Kidney (tissue), 13 donors: ENCODE measurements at regions not wholly inside any gene's neighbourhood (a gene's known extent, or its start where the extent isn't known, plus 50 kb on each side); places are given as distances from the start of the nearest gene placed in this dataset.

Experiments used
- DNase-seq, 5 donors: peaks; one replicate each; pipeline ENCODE4 v3.0.0-alpha.2; 2013 to 2020
- FAIRE-seq: peaks from 2 replicates; lab custom pipeline; 2012; peaks lifted over from hg19 to GRCh38; lab: Jason Lieb, UNC
- H3K27ac ChIP-seq, 2 donors: one replicate each; pipeline ENCODE4 v1.7.0; 2013; ENCODE audit warnings: low read depth in 2 of 2, low read length in 2 of 2, inconsistent platforms in 1 of 2
- H3K27me3 ChIP-seq: one replicate; pipeline ENCODE4 v1.7.1; 2013; ENCODE audit warnings: low read length, inconsistent platforms; ENCODE audit not compliant: control insufficient read depth, insufficient read depth
- H3K36me3 ChIP-seq, 3 donors: one replicate each; pipeline versions ENCODE4 v1.7.0 to v1.7.1; 2013; ENCODE audit warnings: low read length in 3 of 3, control low read depth in 1 of 3, inconsistent platforms in 1 of 3; ENCODE audit not compliant: insufficient read depth in 3 of 3, control insufficient read depth in 2 of 3
- H3K4me1 ChIP-seq, 3 donors: one replicate each; pipeline versions ENCODE4 v1.7.0 to v1.7.1; 2013; ENCODE audit warnings: low read length in 3 of 3, inconsistent platforms in 1 of 3, low read depth in 1 of 3; ENCODE audit not compliant: control insufficient read depth in 2 of 3, insufficient read depth in 2 of 3
- H3K4me3 ChIP-seq, 3 donors: one replicate each; pipeline versions ENCODE4 v1.7.0 to v1.8.1; 2013; ENCODE audit warnings: low read length in 3 of 3, control low read depth in 1 of 3, inconsistent platforms in 1 of 3
- H3K9ac ChIP-seq, 3 donors: one replicate each; pipeline versions ENCODE4 v1.7.0 to v1.7.1; 2013; ENCODE audit warnings: low read length in 3 of 3, control low read depth in 1 of 3, inconsistent platforms in 1 of 3
- H3K9me3 ChIP-seq, 3 donors: one replicate each; pipeline versions ENCODE4 v1.7.0 to v1.7.1; 2013; ENCODE audit warnings: low read length in 3 of 3, control low read depth in 1 of 3, inconsistent platforms in 1 of 3; ENCODE audit not compliant: control insufficient read depth in 2 of 3, insufficient read depth in 1 of 3
- CTCF ChIP-seq: IDR thresholded peaks from 3 replicates; pipeline ENCODE4 v1.5.1; 2012; ENCODE audit warnings: mild to moderate bottlenecking, moderate library complexity, borderline replicate concordance; ENCODE audit not compliant: insufficient read depth; ENCODE audit errors: extremely low read depth
- intact Hi-C: fragments of 100-400 bp; cut with DNase I; formaldehyde crosslinking; loops from one replicate; pipeline ENCODE4 v1.11.1; 2022
- donor health status: control.
- donor health status: control.
- donor health status: control.
- donor health status: control.
- donor health status: control.
- donor health status: DM: yes; HTN: yes; CAD: no.
- donor health status: Normal renal cell carcinoma (clear cell type).

- FAIRE-seq: no peak
Measured at GRCh38 chr16:16821261-16821660, 442.3 kb downstream of the NPIPA7 start.

GRCh38 chr16:16828913-16829398 is 450.0 kb downstream of the NPIPA7 start:
- no peak overlapping the region for H3K27ac ChIP-seq
- no peak overlapping the region for H3K4me3 ChIP-seq
- intact Hi-C loops: no loop called here
- peaks cover 0 to 4% (median 2%) of the 10 kb centered on the region in 3 donors for H3K9me3 ChIP-seq
- peak in 2 of 5 donors; percentile 4 to 7 for DNase-seq
- no peak for TF ChIP-seq CTCF
- FAIRE-seq: no peak
- no peaks in the 10 kb centered on the region for H3K36me3 ChIP-seq
- no peak overlapping the region for H3K9ac ChIP-seq
- H3K27me3 ChIP-seq: no peaks in the 10 kb centered on the region
- H3K4me1 ChIP-seq: no peaks in the 10 kb centered on the region

More at GRCh38 chr16:16821261-16821660, 442.3 kb downstream of the NPIPA7 start:
- Histone ChIP-seq H3K36me3 (no peaks in the 10 kb centered on the region), H3K4me1 (no peaks in the 10 kb centered on the region), H3K4me3 (no peak overlapping the region), H3K9me3 (peaks cover 0 to 15% (median 3%) of the 10 kb centered on the region in 3 donors), H3K27ac (no peak overlapping the region), H3K9ac (no peak overlapping the region), H3K27me3 (no peaks in the 10 kb centered on the region)
- intact Hi-C loops: no loop called here
- no peak for DNase-seq
- TF ChIP-seq CTCF: no peak

- Histone ChIP-seq H3K27me3 (no peaks in the 10 kb centered on the region), H3K36me3 (no peaks in the 10 kb centered on the region), H3K9me3 (peaks cover 0 to 4% (median 2%) of the 10 kb centered on the region in 3 donors), H3K4me1 (no peaks in the 10 kb centered on the region), H3K9ac (no peak overlapping the region), H3K4me3 (no peak overlapping the region), H3K27ac (no peak overlapping the region)
- no peak for DNase-seq
- intact Hi-C loops: no loop called here
- no peak for FAIRE-seq
- TF ChIP-seq CTCF: no peak
Measured at GRCh38 chr16:16830401-16830800, 451.5 kb downstream of the NPIPA7 start.

- no peak for TF ChIP-seq CTCF
- Histone ChIP-seq H3K36me3 (no peaks in the 10 kb centered on the region), H3K4me3 (no peak overlapping the region), H3K4me1 (no peaks in the 10 kb centered on the region), H3K9me3 (peaks cover 0 to 4% (median 2%) of the 10 kb centered on the region in 3 donors), H3K9ac (no peak overlapping the region), H3K27ac (no peak overlapping the region), H3K27me3 (no peaks in the 10 kb centered on the region)
- no peak for FAIRE-seq
- no peak for DNase-seq
- intact Hi-C loops: no loop called here
Measured at GRCh38 chr16:16830973-16831372, 452.0 kb downstream of the NPIPA7 start.
